Esophagus squamous epithelium (tissue), 4 donors: ENCODE measurements at regions not wholly inside any gene's neighbourhood (a gene's known extent, or its start where the extent isn't known, plus 50 kb on each side); places are given as distances from the start of the nearest gene placed in this dataset.

Source experiments
- CTCF ChIP-seq, 6 experiments: fragments of 450-650 bp in 4 of 6; fragments of 200-600 bp in 2 of 6; sonication (generic) in 2 of 6; IDR thresholded peaks; one replicate each; pipeline ENCODE4 v1.5.1; 2016 to 2019; ENCODE audit warnings: antibody characterized with exemption in 6 of 6, mild to moderate bottlenecking in 4 of 6, moderate library complexity in 4 of 6
- POLR2A ChIP-seq, 4 donors: fragments of 450-650 bp; IDR thresholded peaks; one replicate each; pipeline ENCODE4 v1.6.1; 2017; ENCODE audit warnings: antibody characterized with exemption in 4 of 4, mild to moderate bottlenecking in 4 of 4, moderate library complexity in 3 of 4

- TF ChIP-seq CTCF (IDR thresholded peaks at IDR 0.05): no peak
- TF ChIP-seq POLR2A (IDR thresholded peaks at IDR 0.05): no peak
Observed at GRCh38 chr1:112141923-112142322, 152.5 kb upstream of the KCND3 start.
